ENCODE measurements at regions not wholly inside any gene's neighbourhood (a gene's known extent, or its start where the extent isn't known, plus 50 kb on each side); places are given as distances from the start of the nearest gene placed in this dataset.

- CTCF ChIA-PET, result interaction anchor here (1.1 kb wide), 1 partner anchor 17 kb away, joined by 3 read pairs; no protein-coding TSS in a partner anchor
- H3K9me3 Mint-ChIP-seq, result no peaks in the 10 kb centered on the region
- intact Hi-C loops (cut with micrococcal nuclease), result no loop called here
- H3K4me3 Mint-ChIP-seq, result no peak overlapping the region
- H3K36me3 Mint-ChIP-seq (ENCODE audit: low read depth), result no peaks in the 10 kb centered on the region
- H3K27ac Mint-ChIP-seq, result no peak overlapping the region
- no peak for DNase-seq
- H3K27me3 Mint-ChIP-seq (ENCODE audit: low read depth), result no peaks in the 10 kb centered on the region
- no peaks in the 10 kb centered on the region for H3K4me1 Mint-ChIP-seq (ENCODE audit: low read depth)
These were observed 131.9 kb downstream of the TRMT11 start for GRCh38 chr6:126118058-126118755.

- Mint-ChIP-seq H3K36me3 (ENCODE audit: low read depth) (no peaks in the 10 kb centered on the region), H3K27ac (no peak overlapping the region), H3K4me1 (ENCODE audit: low read depth) (no peaks in the 10 kb centered on the region), H3K27me3 (ENCODE audit: low read depth) (no peaks in the 10 kb centered on the region), H3K9me3 (no peaks in the 10 kb centered on the region), H3K4me3 (no peak overlapping the region)
- DNase-seq, result no peak
- CTCF ChIA-PET, result interaction anchor here (0.7 to 1.1 kb wide), 2 partner anchors 18 to 45 kb away, joined by 3 read pairs; no protein-coding TSS in a partner anchor
- intact Hi-C loops (cut with micrococcal nuclease), result no loop called here
These were observed 132.6 kb downstream of the TRMT11 start for GRCh38 chr6:126118936-126119335.

DNA sequence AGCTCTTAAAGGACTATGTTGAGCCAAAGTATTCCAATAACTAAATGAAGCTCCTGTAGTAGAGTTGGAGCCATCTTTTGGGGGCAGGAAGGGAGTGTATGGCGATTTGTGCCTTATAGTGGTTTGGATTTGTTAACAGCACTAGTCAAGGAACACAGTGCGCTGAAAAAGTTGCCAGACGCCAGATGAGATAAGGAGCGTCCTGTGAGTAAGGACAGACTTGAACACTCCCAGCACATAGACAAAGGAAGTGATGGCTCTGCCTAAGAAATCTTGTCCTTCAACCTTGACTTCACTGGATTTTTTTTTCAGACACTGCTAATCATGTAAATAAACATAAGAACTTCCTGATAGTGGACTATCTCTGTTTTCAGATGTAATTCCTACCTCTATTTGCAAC lies 136.9 kb downstream of the TRMT11 start:
- Mint-ChIP-seq H3K4me1 (ENCODE audit: low read depth) (no peaks in the 10 kb centered on the region), H3K27me3 (ENCODE audit: low read depth) (no peaks in the 10 kb centered on the region), H3K36me3 (ENCODE audit: low read depth) (no peaks in the 10 kb centered on the region), H3K27ac (no peak overlapping the region), H3K9me3 (no peaks in the 10 kb centered on the region), H3K4me3 (no peak overlapping the region)
- CTCF ChIA-PET, result no interaction called here
- intact Hi-C loops (cut with micrococcal nuclease), result no loop called here
- DNase-seq, result no peak

- H3K4me1 Mint-ChIP-seq (ENCODE audit: low read depth), result no peaks in the 10 kb centered on the region
- no peak overlapping the region for H3K27ac Mint-ChIP-seq
- peaks cover 2% of the 10 kb centered on the region for H3K9me3 Mint-ChIP-seq
- H3K27me3 Mint-ChIP-seq (ENCODE audit: low read depth), result no peaks in the 10 kb centered on the region
- peaks cover 14% of the 10 kb centered on the region for H3K36me3 Mint-ChIP-seq (ENCODE audit: low read depth)
- no peak for DNase-seq
- CTCF ChIA-PET, result no interaction called here
- intact Hi-C loops (cut with micrococcal nuclease), result no loop called here
- no peak overlapping the region for H3K4me3 Mint-ChIP-seq
These were observed 141.3 kb downstream of the TRMT11 start for GRCh38 chr6:126127659-126128058.

DNA sequence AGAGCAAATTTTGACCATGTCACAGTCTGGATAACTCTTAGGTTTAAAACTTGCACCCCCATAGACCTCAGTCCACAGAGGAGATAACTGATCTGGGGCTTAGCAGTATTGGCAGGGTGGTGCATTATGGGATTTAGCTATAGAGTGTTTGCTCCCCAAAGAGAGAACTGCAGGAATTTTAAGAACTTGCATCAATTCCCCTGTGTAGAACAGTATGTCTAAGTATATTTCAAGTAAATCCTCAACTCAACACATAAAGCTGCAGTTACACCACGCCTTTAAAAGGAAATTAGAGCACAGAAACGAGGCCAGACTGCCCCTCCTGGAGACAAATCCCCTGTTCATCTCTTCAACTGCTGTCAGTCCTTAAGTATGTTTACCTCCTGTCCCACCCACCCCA lies 144.9 kb downstream of the TRMT11 start:
- intact Hi-C loops (cut with micrococcal nuclease), result no loop called here
- H3K36me3 Mint-ChIP-seq (ENCODE audit: low read depth), result peaks cover 23% of the 10 kb centered on the region
- CTCF ChIA-PET, result no interaction called here
- no peaks in the 10 kb centered on the region for H3K4me1 Mint-ChIP-seq (ENCODE audit: low read depth)
- no peak overlapping the region for H3K4me3 Mint-ChIP-seq
- no peak overlapping the region for H3K27ac Mint-ChIP-seq
- H3K9me3 Mint-ChIP-seq, result peaks cover 12% of the 10 kb centered on the region
- no peak for DNase-seq
- no peaks in the 10 kb centered on the region for H3K27me3 Mint-ChIP-seq (ENCODE audit: low read depth)

GRCh38 chr6:126133984-126134383 lies 147.6 kb downstream of the TRMT11 start:
- no peak overlapping the region for H3K27ac Mint-ChIP-seq
- CTCF ChIA-PET, result no interaction called here
- peaks cover 23% of the 10 kb centered on the region for H3K36me3 Mint-ChIP-seq (ENCODE audit: low read depth)
- H3K27me3 Mint-ChIP-seq (ENCODE audit: low read depth), result no peaks in the 10 kb centered on the region
- peaks cover 12% of the 10 kb centered on the region for H3K9me3 Mint-ChIP-seq
- H3K4me3 Mint-ChIP-seq, result no peak overlapping the region
- H3K4me1 Mint-ChIP-seq (ENCODE audit: low read depth), result no peaks in the 10 kb centered on the region
- intact Hi-C loops (cut with micrococcal nuclease), result no loop called here
- no peak for DNase-seq

DNA sequence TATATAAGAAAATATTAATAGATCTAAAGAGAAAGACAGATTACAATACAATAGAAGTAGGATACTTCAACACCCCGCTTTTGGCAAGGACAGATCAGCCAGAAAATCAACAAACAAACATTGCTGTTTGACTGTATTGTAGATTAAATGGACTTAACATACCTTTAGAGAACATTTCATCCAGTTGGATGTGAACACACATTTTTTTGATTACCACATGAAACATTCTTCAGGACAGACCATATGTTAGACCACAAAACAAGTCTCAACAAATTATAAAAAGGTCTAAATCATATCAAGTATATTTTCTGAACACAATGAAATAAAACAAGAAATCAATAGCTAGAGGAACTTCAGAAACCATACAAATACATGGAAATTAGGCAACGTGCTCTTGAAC lies 148.2 kb downstream of the TRMT11 start:
- Mint-ChIP-seq H3K27ac (no peak overlapping the region), H3K9me3 (peaks cover 12% of the 10 kb centered on the region), H3K36me3 (ENCODE audit: low read depth) (peaks cover 23% of the 10 kb centered on the region), H3K4me1 (ENCODE audit: low read depth) (no peaks in the 10 kb centered on the region), H3K4me3 (no peak overlapping the region), H3K27me3 (ENCODE audit: low read depth) (no peaks in the 10 kb centered on the region)
- DNase-seq, result no peak
- CTCF ChIA-PET, result no interaction called here
- intact Hi-C loops (cut with micrococcal nuclease), result no loop called here

- intact Hi-C loops (cut with micrococcal nuclease), result no loop called here
- CTCF ChIA-PET, result no interaction called here
- no peaks in the 10 kb centered on the region for H3K4me1 Mint-ChIP-seq (ENCODE audit: low read depth)
- no peak for DNase-seq
- peaks cover 8% of the 10 kb centered on the region for H3K9me3 Mint-ChIP-seq
- no peaks in the 10 kb centered on the region for H3K27me3 Mint-ChIP-seq (ENCODE audit: low read depth)
- no peak overlapping the region for H3K27ac Mint-ChIP-seq
- peaks cover 5% of the 10 kb centered on the region for H3K36me3 Mint-ChIP-seq (ENCODE audit: low read depth)
- no peak overlapping the region for H3K4me3 Mint-ChIP-seq
These were observed 153.7 kb downstream of the TRMT11 start for GRCh38 chr6:126140015-126140414.

DNA sequence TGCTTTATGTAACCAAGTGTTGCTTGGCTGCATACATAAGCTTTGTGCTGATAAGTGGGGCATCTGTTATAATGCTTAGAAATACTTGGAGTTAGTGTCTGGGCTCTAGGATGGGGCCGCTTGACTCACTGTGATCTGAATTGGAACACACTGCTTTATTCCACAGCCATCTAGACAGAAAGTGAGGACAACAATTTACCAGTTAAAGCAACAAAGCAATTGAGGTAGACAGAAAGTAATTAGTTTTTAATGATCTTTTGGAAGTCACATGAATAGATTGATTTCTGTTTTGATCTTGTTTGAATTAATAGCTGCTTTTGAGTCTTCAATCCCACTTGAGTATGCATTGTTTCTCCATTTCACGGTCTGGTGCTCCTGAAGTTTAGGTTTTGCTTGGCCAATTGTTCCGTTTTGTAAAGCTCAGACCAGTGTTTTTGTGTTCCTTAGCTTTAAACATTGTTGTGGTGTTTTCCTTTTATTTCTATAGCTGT lies 157.5 kb downstream of the TRMT11 start:
- H3K27ac Mint-ChIP-seq, result no peak overlapping the region
- intact Hi-C loops (cut with micrococcal nuclease), result no loop called here
- CTCF ChIA-PET, result interaction anchor here (1.0 kb wide), 1 partner anchor 110 kb away, joined by 3 read pairs; no protein-coding TSS in a partner anchor
- H3K9me3 Mint-ChIP-seq, result peaks cover 2% of the 10 kb centered on the region
- no peaks in the 10 kb centered on the region for H3K27me3 Mint-ChIP-seq (ENCODE audit: low read depth)
- DNase-seq, result no peak
- no peaks in the 10 kb centered on the region for H3K4me1 Mint-ChIP-seq (ENCODE audit: low read depth)
- no peaks in the 10 kb centered on the region for H3K36me3 Mint-ChIP-seq (ENCODE audit: low read depth)
- no peak overlapping the region for H3K4me3 Mint-ChIP-seq

- H3K4me1 Mint-ChIP-seq (ENCODE audit: low read depth), result no peaks in the 10 kb centered on the region
- intact Hi-C loops (cut with micrococcal nuclease), result no loop called here
- H3K27me3 Mint-ChIP-seq (ENCODE audit: low read depth), result no peaks in the 10 kb centered on the region
- H3K9me3 Mint-ChIP-seq, result no peaks in the 10 kb centered on the region
- no peak overlapping the region for H3K4me3 Mint-ChIP-seq
- no peak overlapping the region for H3K27ac Mint-ChIP-seq
- CTCF ChIA-PET, result no interaction called here
- H3K36me3 Mint-ChIP-seq (ENCODE audit: low read depth), result no peaks in the 10 kb centered on the region
- DNase-seq, result no peak
These were observed 159.0 kb downstream of the TRMT11 start for GRCh38 chr6:126145351-126145750.

- Mint-ChIP-seq H3K4me3 (no peak overlapping the region), H3K4me1 (ENCODE audit: low read depth) (no peaks in the 10 kb centered on the region), H3K27ac (no peak overlapping the region), H3K9me3 (no peaks in the 10 kb centered on the region), H3K36me3 (ENCODE audit: low read depth) (no peaks in the 10 kb centered on the region), H3K27me3 (ENCODE audit: low read depth) (no peaks in the 10 kb centered on the region)
- CTCF ChIA-PET, result no interaction called here
- intact Hi-C loops (cut with micrococcal nuclease), result no loop called here
- no peak for DNase-seq
These were observed 161.0 kb downstream of the TRMT11 start for GRCh38 chr6:126147291-126147815.

- H3K27me3 Mint-ChIP-seq (ENCODE audit: low read depth), result no peaks in the 10 kb centered on the region
- H3K4me3 Mint-ChIP-seq, result no peak overlapping the region
- intact Hi-C loops (cut with micrococcal nuclease), result no loop called here
- no peak for DNase-seq
- no peaks in the 10 kb centered on the region for H3K9me3 Mint-ChIP-seq
- no peak overlapping the region for H3K27ac Mint-ChIP-seq
- no peaks in the 10 kb centered on the region for H3K4me1 Mint-ChIP-seq (ENCODE audit: low read depth)
- no peaks in the 10 kb centered on the region for H3K36me3 Mint-ChIP-seq (ENCODE audit: low read depth)
- CTCF ChIA-PET, result no interaction called here
These were observed 162.5 kb downstream of the TRMT11 start for GRCh38 chr6:126148853-126149252.

DNA sequence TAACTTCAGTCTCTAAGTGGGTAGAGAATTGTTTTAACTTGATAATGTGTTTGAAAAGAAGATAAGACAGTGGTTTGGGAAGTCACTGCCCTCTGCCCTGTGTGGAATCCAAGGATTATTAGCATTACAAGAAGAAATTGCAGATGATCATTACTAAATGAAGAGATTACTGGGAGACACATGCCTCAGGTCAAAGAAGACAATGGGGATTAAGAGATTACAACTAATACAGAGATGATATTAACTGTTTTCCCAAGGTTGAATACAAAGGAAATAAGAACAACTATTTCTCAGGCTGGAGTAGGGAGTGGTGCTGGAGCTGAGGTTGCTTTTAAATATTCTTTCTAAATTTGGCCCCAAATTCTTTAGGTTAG lies 166.0 kb downstream of the TRMT11 start:
- H3K4me3 Mint-ChIP-seq, result no peak overlapping the region
- H3K27me3 Mint-ChIP-seq (ENCODE audit: low read depth), result no peaks in the 10 kb centered on the region
- no peaks in the 10 kb centered on the region for H3K36me3 Mint-ChIP-seq (ENCODE audit: low read depth)
- H3K27ac Mint-ChIP-seq, result no peak overlapping the region
- H3K9me3 Mint-ChIP-seq, result no peaks in the 10 kb centered on the region
- intact Hi-C loops (cut with micrococcal nuclease), result no loop called here
- DNase-seq, result no peak
- no peaks in the 10 kb centered on the region for H3K4me1 Mint-ChIP-seq (ENCODE audit: low read depth)
- CTCF ChIA-PET, result no interaction called here

Measured in activated naive CD4-positive, alpha-beta T cell treated with anti-CD3 and anti-CD28 coated beads for 36 hours (primary cell).